ENCODE measurements at regions not wholly inside any gene's neighbourhood (a gene's known extent, or its start where the extent isn't known, plus 50 kb on each side); places are given as distances from the start of the nearest gene placed in this dataset.

DNA sequence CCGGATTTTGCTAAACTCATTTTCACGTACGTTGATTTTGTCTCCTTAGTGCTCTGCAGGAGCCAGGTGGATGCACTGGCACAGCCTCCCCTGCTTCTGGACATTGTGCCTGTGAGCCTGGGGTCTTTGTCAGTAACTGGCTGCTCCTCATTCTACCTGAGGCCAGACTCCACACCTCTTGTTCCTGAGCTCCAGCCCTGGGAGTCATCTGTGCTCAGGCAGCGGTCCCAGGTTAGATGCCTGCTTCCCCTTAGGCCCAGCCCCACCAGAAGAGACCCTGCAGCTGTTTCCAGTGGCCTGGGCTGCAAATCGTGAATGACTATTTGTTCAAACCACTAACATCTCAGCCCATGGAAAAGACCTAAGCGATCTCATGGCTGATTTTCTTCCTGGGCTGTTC is 129.1 kb downstream of the ERMARD start:
- TF ChIP-seq JUN (IDR thresholded peaks at IDR 0.05; ENCODE audit: borderline replicate concordance, insufficient read depth, insufficient read length, low read depth), result no peak
- no peak for TF ChIP-seq POLR2A (IDR thresholded peaks at IDR 0.05; ENCODE audit: low read depth, low read length)
- TF ChIP-seq, protein P1, sequence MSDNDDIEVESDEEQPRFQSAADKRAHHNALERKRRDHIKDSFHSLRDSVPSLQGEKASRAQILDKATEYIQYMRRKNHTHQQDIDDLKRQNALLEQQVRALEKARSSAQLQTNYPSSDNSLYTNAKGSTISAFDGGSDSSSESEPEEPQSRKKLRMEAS (IDR thresholded peaks at IDR 0.05; ENCODE audit: insufficient read depth, insufficient read length), result no peak
- TF ChIP-seq GATA2 (IDR thresholded peaks at IDR 0.05; ENCODE audit: insufficient read depth, insufficient read length, low read depth, low read length), result no peak
- TF ChIP-seq MYC (IDR thresholded peaks at IDR 0.05; ENCODE audit: low read depth, low read length), result no peak
- no peak for TF ChIP-seq EZH2 (IDR thresholded peaks at IDR 0.05; ENCODE audit: borderline replicate concordance, low read depth, low read length, severe bottlenecking)
- no peak for TF ChIP-seq FOS (IDR thresholded peaks at IDR 0.05; ENCODE audit: borderline replicate concordance, insufficient read depth, low read length)
- TF ChIP-seq POLR2AphosphoS5 (IDR thresholded peaks at IDR 0.05; ENCODE audit: insufficient read depth, low read depth, low read length), result no peak
- no peak for TF ChIP-seq CTCF (IDR thresholded peaks at IDR 0.05; ENCODE audit: extremely low read depth in 1 of 2, insufficient read depth in 1 of 2, low read depth in 1 of 2, low read length in 2 of 2)
- Histone ChIP-seq H4K20me1 (replicated peaks; ENCODE audit: control insufficient read depth, extremely low read depth, insufficient read depth, low read length) (no peaks in the 10 kb centered on the region), H3K9me3 (replicated peaks; ENCODE audit: control insufficient read depth, insufficient read depth, low read length) (no peaks in the 10 kb centered on the region), H3K27ac (ENCODE audit: insufficient read depth, low read depth, low read length) (no peak overlapping the region), H2AFZ (ENCODE audit: low read depth, low read length) (no peak overlapping the region), H3K4me2 (ENCODE audit: insufficient read depth, low read length) (no peak overlapping the region), H3K79me2 (ENCODE audit: control insufficient read depth, insufficient read depth, low read length) (no peaks in the 10 kb centered on the region), H3K27me3 (ENCODE audit: control insufficient read depth in 2 of 2, insufficient read depth in 2 of 2, low read length in 2 of 2) (peaks cover 22 to 37% of the 10 kb centered on the region in 2 experiments), H3K9me1 (replicated peaks; ENCODE audit: control insufficient read depth, extremely low read depth, insufficient read depth, low read length) (no peaks in the 10 kb centered on the region), H3K4me3 (replicated peaks in 1 of 3; ENCODE audit: insufficient read depth in 1 of 3, low read depth in 1 of 3, low read length in 3 of 3) (no peak overlapping the region), H3K4me1 (ENCODE audit: control insufficient read depth, extremely low read depth, insufficient read depth, low read length) (no peaks in the 10 kb centered on the region), H3K36me3 (ENCODE audit: control insufficient read depth in 2 of 2, extremely low read depth in 1 of 2, insufficient read depth in 2 of 2, low read length in 2 of 2) (no peaks in the 10 kb centered on the region), H3K9ac (replicated peaks; ENCODE audit: extremely low read depth, insufficient read depth, low read length) (no peak overlapping the region)
- FAIRE-seq (no peak), DNase-seq (ENCODE audit: low read depth, low spot score) (no peak)
- dilution Hi-C loops (cut with MboI; ENCODE audit: extremely low pct_ligation_motif_present, low sequenced_read_pairs), result no loop called here
- intact Hi-C loops (cut with micrococcal nuclease), result no loop called here
- POLR2A ChIA-PET, result no interaction called here
- BruUV-seq (replicated peaks), result no TSS peak
- CTCF ChIA-PET, result no interaction called here
